Embryonic facial prominence (tissue), 1 donor: ENCODE measurements at regions not wholly inside any gene's neighbourhood (a gene's known extent, or its start where the extent isn't known, plus 50 kb on each side); places are given as distances from the start of the nearest gene placed in this dataset.
"Not testable (repeated sequence)": the region's sequence is repeated elsewhere in the genome, so short reads cannot be mapped to it uniquely, and the experiment has no call there.

Source experiments
- DNase-seq: peaks from one replicate; pipeline ENCODE4 v3.0.0-alpha.2; 2016; ENCODE audit errors: extremely low spot score

DNA sequence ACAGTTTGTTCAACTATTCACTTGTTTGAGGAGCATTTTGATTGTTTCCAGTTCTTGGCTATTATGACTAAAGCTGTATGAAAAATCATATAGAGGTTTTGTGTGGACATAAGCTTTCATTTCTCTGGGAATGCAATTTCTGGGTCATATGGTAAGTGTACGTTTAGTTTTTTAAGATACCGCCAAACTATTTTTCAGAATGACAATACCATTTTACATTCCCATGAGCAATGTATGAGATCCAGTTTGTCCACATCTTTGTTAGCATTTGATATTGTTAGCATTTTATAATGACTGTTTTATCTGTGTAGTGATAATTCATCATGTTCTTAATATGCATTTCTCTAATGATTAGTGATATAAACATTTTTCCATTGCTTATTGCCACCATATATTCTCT lies 258.7 kb upstream of the CTNNB1 start:
- no peak for DNase-seq

DNA sequence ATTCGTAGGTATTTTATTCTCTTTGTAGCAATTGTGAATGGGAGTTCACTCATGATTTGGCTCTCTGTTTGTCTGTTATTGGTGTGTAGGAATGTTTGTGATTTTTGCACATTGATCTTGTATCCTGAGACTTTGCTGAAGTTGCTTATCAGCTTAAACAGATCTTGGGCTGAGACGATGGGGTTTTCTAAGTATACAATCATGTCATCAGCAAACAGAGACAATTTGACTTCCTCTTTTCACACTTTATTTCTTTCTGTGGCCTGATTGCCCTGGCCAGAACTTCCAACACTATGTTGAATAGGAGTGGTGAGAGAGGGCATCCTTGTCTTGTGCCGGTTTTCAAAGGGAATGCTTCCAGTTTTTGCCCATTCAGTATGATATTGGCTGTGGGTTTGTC lies 252.3 kb upstream of the CTNNB1 start:
- not testable (repeated sequence) for DNase-seq

DNA sequence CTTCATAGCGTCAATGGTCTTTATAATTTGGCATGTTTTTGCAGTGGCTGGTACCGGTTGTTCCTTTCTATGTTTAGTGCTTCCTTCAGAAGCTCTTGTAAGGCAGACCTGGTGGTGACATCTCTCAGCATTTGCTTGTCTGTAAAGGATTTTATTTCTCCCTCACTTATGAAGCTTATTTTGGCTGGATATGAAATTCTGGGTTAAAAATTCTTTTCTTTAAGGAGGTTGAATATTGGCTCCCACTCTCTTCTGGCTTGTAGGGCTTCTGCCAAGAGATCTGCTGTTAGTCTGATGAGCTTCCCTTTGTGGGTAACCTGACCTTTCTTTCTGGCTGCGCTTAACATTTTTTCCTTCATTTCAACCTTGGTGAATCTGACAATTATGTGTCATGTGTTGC lies 250.0 kb upstream of the CTNNB1 start:
- DNase-seq, result not testable (repeated sequence)

DNA sequence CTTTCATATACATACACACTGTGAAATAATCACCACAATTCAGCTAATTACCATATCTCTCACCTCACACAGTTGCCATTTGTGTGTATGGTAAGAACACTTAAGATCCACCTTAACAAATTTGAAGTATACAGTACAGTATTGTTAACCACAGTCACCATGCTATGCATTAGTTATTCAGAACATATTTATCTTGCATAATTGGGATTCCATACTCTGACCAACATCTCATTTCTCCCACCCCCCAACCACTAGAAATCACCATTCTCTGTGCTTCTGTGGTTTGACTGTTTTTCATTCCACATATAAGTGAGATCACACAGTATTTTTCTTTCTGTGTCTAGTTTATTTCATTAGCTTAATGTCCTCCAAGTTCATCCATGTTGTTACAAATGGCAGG lies 247.7 kb upstream of the CTNNB1 start:
- DNase-seq, result no peak

DNA sequence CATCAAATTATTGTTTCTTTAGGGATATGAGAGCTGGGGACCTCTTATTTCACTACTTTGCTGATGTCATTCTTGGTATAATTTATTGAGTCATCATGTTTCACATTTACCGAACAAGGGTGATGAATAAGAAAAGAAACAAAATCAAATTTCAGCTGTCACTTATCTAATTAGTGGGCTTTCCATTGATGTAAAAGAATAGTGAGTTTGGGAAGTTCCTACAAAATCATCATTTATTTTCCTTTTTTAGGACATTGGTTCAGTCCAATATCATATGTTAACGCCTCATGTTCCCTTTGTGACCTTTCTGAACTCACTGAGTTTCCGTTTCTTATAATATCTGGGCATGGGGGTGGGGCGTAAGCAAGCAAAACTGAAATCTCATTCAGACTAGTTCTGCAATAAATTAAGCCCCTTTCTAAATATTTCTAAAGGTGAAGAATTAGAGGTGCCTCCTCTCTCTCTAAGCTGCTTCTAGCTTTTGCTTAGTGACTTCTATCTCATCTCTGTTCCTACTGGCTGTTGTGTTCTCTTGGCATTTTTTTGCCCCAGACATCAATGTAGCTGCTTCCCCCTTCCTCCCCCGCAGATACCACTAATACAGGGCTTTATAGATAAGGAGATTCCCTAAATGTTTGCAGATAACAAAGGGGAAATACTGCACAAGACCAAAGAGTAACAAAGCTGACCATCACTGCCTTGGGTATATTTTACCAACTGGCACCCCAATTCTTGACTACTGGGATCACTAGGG lies 238.0 kb upstream of the CTNNB1 start:
- no peak for DNase-seq

DNA sequence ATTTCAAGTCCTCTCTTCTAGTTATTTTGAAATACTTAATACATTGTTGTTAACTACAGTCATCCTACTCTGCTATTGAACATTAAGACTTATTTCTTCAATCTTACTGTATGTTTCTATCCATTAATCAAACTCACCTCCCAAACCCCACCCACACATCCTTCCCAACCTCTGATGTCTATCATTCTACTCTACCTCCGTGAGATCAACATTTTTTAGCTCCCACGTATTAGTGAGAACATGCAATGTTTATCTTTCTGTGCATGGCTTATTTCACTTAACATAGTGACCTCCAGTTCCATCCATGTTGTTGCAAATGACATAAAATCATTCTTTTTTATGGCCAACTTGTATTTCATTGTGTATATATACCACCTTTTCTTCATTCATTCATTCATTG lies 236.6 kb upstream of the CTNNB1 start:
- no peak for DNase-seq

DNA sequence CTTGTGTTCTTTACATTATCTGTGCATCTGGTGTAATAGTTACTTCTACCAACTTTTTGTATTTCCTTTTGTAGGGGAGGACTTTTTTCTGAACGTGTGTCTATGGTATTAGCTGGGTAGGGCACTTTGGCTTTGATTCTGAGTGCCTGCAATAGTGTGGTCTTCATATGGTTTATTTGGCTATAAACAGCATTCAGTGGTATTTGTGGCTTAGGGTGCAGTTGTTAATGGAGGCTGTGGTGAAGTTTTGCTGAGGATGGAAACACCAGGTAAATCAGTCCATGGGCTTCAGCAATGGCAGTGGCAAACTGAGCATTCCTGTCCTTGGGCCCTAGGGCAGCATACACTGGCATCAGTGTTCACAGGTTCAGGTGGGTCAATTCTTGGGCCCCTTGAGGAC lies 230.6 kb upstream of the CTNNB1 start:
- DNase-seq, result no peak

DNA sequence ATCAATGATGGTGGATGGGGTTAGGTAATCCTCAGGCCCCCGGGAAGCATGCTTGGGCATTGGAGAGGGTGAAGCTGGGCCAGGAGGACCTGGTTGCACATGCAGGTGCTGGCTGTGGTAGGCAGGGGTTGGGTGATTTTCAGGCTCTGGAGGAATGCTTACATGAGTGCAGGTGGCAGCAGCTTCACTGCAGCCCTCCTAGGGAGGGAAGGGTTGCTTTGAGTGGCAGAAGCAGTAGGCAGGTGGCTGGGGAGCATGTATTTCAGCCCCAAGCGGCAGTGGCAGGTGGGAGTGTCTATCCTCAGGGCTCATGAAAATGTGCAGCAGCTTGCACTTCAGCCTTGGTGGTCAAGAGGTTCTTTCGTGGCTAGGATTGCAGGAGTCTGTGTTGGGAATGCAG lies 230.0 kb upstream of the CTNNB1 start:
- DNase-seq, result no peak

DNA sequence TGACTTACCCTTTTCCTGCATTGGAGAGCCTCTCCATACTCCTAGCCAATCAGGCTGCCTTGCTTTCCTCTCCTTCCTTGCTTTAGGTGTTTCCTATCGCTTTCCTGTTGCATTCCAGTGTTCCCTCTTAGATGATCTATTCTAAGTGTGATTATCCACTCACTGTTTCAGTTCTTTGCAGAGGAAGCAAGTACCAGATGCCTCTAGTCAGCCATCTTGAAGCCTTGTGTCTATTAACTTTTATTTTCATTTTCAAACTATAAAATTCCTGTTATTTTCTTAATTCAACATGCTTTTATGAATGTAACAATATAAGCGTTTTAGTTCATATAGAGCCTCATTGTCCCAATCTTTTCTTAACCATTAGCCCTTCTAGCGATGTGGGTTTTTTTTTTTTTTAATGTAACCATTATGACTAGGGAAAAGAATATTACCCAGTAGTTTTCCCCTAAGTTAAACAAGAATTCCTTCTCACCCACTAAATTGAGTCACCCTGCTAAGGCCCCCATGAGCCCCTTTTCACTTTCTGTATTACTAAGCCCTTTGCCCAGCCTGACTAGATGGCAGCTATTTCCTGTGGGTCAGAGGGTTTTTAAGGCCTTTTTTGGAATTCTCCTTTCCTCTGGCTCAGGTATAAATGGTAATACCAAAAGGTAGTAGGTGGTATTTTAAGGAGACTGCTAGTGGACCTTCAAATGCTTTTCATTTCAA lies 229.4 kb upstream of the CTNNB1 start:
- DNase-seq, result no peak

DNA sequence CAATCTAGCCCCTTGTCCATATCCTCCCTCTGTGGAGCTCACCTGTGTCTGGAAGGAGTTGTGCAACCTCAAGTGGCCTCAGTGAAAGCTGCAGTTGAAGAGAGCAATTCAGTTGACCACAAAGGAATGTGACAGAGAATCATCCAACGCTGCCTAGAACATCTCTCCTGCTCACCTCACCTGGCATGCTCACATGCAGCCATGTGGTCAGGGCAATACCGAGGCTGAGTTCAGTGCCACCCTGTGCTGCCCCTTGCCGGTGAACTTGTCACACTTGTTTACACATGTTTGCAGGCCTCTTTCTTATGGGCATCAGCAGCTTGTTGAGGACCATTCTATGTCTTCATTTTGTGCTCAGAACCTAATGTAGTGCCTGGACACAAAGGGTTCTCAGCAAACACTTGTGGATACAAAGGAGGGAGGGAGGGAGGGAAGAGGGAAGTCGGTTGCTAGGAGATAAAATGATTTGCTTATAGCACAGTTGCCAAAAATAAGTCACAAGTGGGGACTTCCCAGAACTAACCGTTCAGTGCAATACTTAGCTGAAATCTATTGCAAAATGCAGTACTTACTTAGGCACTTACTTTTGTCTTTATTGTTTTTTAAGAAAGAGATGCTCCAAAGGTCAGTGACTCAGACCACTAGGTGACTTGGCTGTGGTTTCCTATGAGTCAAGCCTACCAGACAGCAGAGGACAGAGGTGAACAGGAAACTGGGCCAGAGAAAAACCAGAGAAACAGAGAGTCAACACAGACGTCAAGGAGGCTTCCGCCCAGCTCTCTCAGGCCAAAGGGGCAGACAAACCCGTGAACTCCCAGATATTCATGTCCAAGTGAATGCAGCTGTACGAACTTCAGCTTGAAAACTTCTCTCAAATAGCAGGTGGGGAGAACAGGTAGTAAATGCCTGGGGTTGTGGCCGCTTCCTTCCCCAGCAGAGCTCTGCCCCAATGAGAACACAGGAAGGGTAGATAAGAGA lies 227.8 kb upstream of the CTNNB1 start:
- no peak for DNase-seq

DNA sequence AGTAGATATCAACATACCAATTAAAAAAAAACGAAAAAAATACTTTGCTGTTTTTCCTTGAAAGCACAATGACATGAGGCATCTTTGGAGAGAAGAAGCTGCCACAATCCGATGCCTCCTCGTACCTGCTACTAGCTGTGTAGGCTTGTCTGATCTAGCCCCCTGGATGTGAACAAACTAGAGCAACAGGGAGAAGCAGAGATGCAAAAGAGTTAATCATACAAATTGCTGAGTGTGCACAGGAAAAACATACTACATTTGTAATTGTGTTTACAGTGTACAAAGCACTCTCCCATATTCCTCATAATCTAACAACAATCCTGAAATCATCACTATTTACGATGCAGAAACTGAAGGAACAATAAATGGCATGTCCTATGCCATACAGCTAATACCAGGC lies 227.0 kb upstream of the CTNNB1 start:
- no peak for DNase-seq

DNA sequence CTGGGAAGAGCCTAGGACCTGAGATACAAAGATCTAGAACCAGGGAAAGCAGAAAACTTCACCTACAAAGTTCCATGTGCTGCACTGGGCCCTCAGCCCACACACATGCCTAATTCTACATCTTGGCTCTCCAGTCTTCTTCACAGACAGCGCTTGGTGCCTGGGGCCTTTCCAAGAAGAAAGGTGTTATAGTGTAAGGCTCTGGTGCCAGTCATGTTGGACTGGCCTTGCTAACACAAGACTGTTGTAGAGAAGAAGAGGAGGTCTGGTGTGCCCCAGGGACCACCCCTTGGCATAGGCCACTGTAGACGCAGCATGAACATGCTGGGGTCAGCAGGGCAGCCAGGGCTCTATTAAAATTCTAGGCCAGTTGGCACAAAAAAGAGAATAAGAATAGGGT lies 226.2 kb upstream of the CTNNB1 start:
- DNase-seq, result no peak

DNA sequence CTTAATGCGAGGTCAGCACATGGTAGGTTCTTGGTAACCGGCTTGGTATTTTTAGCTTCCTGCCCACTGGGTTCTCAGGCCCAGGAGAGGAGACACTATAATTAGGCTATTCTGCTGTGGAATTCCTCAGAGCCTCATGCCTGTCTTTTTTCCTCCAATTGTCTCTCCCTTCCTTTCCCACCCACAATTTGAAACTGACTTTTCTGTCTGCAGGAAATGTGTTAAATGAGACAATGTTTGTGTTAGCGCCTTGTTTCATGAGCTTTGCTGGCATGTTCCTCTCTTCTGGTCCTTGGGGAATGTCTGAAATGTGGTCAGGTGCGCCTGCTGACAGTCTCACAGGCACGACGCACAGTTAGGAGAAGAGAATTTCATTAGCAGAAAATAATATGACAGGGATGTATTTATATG lies 223.6 kb upstream of the CTNNB1 start:
- no peak for DNase-seq

DNA sequence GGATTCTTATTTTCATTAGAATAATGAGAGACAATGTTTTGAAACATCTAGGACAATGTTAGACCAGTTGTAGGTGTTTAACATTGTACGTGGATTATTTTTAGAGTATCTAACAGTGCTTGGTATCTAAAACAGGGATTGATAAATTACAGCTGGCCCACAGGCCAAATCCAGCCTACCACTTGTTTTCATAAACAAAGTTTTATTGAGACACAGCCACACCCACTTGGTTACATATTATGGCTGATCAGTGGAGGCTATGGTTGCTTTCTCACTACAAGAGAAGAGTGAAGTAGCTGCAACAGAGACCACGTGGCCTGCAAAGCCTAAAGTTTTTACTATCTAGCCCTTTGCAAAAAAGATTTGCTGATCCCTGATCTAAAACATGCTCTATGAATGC lies 223.1 kb upstream of the CTNNB1 start:
- no peak for DNase-seq

DNA sequence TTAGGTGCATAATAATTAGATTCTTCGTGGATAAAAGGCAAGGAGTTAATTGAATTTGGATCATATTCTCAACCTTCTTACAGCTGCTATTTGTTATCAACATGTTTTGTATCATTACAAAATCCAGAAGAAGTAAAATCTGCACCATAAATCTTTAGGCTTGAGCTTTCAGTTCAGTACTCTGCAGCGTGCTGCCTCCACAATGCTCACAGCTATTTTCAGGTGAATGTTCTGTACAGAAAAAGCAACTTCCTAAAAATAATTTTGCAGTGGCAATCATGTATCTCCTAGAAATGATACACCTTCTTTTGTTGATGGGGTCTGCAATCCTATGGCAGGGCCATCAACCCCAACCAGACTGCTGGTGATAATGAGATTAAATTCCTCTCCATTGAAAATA lies 220.9 kb upstream of the CTNNB1 start:
- no peak for DNase-seq

DNA sequence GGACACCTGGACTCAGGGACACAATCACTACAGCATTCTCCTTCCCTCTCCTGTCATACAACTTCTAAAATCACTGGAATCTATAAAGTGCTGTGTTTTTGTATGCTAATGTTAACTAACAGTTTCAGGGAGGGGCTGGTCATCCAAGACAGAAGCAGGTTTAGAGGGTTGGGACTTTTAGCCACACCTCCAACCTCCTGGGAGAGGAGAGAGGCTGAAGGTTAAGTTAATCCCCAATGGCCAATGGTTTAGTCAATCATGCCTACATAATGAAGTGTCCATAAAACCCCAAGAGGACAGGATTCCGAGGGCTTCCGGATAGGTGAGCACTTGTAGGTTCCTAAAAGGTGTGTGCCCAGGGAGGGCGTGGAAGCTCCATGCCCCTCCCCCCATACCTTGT lies 219.3 kb upstream of the CTNNB1 start:
- no peak for DNase-seq

DNA sequence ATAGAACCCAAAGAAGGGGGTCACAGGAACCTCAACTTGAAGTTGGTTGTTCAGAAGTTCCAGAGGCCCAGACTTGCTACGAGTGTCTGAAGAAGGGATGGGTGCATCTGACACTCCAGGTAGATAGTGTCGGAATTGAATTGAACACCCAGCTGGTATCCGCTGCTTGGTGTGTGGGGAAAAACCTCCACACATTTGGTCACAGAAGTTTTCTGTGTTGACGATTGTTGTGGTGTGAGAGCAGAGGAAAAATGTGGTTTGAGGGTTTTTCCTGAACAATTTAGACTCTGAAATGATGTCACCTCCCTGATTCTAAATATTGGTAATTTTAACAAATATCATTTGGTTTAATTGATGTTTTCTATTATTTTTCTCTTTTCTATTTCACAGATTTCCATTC lies 218.8 kb upstream of the CTNNB1 start:
- no peak for DNase-seq

DNA sequence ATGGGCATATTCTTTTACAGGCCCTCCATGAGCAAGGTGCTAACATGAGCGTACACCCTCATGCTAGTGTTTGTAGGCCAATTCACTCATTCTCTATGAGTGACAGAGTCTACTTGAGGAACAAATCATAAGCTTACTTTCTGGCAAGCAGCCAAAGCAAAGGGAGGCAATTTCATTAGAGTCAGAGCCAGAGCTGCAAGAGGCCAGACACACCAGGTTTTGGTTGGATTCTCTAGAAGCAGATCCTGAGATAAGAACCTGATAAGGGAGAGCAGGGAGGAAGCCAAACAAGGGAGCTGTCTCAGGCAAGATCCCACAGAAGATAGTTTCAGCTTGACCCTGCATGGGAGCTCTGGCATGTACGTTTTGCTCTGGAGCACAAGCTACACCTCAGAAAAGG lies 214.1 kb upstream of the CTNNB1 start:
- no peak for DNase-seq

DNA sequence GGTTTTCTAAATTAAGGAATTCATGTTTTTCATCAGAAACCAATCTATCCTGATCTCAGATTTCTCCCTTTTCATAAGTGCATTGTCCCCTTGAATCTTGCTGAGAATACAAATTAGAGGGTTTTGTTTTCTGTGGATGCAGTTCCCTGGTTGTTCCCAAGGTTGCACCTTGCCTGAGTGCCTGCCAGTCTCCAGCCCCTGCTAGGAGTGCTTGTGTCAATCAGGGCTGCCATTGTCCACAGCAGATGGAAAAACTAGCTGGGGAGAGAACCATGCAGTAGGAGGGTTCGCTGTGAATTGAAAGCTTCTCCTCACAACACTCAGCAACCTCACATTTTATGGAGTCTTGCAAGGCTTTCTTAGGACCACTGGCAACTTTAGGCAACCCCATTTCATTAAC lies 210.8 kb upstream of the CTNNB1 start:
- DNase-seq, result no peak

DNA sequence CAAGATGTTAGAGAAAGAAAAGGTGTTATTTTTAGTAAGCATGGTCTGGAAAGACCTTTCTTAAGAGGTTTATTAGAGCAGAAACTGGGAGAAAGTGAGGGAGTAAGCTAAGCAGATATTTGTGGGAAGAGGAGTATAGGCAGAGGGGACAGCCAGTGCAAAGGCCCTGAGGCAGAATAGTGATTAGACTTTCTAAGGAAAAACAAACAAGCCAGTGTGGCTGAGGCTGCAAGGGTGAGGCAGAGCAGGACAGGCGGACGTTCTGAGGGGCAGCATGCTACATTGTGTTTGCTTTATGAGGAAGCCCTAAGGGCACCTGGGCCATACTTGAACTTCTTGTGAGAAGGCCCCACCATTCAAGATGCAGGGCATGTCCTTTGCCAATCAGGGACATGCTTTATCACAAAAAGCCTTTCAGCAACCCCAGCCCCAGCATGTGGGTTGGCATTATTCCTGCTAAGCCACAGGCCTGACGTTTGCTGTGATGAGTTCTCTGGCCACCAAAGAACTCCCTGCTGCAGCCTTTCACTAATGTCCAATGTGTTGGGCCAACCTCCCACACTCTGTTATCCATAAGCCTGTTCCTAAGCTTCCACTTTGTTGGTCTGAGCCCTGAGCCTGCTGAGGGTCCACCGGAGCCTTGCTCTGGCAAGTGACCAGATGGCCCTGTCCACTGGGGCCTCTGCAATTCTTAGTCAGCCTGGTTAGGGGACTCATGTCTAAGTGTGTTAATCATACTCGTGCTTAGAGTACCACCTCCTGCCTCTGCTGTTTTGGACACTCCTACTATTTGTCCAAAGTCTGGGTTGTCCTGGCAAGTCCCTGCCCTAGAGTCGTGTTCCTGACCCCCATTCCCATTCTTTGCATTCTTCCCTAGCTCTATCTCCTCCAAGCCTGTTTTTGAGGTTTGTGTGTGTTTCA lies 209.9 kb upstream of the CTNNB1 start:
- no peak for DNase-seq

DNA sequence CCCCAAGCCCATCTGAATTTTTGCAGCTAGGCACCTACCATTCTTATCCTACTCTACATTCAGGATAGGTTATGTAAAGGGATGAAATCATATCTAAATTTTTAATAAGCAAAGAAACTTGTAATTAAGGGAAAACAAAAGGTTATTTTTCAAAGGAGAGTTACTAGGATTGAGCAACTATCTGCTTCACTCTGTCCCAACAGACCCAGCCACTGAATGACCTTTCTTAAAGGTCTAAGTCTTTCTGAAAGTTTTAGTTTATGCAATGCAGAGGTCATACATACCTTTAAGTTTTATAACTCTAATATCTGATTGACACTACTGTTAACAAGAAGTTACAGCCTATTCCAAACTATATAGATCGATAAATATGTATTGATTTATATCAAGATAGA lies 209.2 kb upstream of the CTNNB1 start:
- DNase-seq, result no peak
